ENCODE measurements at regions not wholly inside any gene's neighbourhood (a gene's known extent, or its start where the extent isn't known, plus 50 kb on each side); places are given as distances from the start of the nearest gene placed in this dataset.
"Not testable (repeated sequence)": the region's sequence is repeated elsewhere in the genome, so short reads cannot be mapped to it uniquely, and the experiment has no call there.

DNA sequence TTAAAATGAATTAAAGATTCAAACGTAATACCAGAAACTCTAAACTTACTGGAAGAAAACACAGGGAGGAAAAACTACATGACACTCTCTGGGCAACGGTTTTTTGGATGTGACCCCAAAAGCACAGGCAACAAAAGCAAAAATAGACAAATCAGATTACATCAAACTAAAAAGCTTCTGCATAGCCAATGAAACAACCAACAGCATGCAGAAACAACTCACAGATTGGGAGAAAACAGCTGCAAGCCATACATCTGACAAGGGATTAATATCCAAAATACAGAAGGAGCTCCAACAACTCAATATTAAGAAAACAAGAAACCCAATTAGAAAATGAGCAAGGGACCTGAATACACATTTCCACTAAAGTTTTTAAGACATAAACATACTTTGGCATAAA, 69.2 kb upstream of the ALOX12 start:
- no peaks in the 10 kb centered on the region; the same call in 1 of the 2 replicates for H3K27me3 ChIP-seq (ENCODE audit: control insufficient read depth, insufficient read depth, low read length)
- H3K36me3 ChIP-seq (replicated peaks; ENCODE audit: control insufficient read depth, insufficient read depth, low read length), result no peaks in the 10 kb centered on the region
- H3K4me3 ChIP-seq (ENCODE audit: insufficient read depth, low read depth, low read length), result no peak overlapping the region
- DNase-seq, result no peak

DNA sequence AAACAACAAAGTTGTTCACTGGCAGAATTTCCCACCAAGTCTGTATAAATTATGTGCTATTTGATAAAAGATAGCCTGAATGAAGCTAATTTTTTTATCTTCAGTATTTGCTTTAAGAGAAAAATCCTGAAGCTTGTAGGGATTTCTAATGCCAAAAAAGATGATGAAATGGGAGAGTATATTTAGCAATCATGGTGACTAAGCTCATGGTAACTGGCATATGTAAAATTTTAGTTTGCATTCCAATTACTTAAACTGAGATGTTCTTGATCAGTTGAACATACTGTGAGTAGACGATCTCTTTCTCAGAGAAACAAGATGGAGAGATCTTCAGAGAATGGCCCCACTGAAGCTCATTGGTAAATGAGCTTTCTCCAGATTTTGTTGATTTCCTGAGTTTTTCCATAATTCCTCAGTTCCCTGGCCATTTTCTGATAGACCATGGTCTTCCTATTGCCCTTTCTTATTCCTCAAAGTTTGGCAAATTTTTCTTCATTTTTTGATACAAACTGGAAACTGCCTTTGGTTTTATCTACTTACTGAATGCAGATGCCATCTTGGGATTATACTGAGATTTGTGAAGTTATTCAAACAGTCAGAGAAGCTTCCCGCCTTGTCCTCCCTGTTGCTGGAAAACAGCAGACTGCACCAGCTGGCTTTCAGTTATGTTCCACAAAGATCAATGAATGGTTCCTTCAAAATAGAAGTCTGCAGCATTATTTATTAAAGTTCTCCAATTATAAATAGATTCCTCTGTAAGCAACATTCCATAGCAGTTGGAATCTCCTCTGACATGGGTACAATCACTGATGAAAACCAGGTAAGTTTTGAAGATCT, 68.3 kb upstream of the ALOX12 start:
- DNase-seq, result no peak
- H3K27me3 ChIP-seq (ENCODE audit: control insufficient read depth, insufficient read depth, low read length), result no peaks in the 10 kb centered on the region; the same call in 1 of the 2 replicates
- H3K4me3 ChIP-seq (ENCODE audit: insufficient read depth, low read depth, low read length), result no peak overlapping the region
- H3K36me3 ChIP-seq (replicated peaks; ENCODE audit: control insufficient read depth, insufficient read depth, low read length), result no peaks in the 10 kb centered on the region

DNA sequence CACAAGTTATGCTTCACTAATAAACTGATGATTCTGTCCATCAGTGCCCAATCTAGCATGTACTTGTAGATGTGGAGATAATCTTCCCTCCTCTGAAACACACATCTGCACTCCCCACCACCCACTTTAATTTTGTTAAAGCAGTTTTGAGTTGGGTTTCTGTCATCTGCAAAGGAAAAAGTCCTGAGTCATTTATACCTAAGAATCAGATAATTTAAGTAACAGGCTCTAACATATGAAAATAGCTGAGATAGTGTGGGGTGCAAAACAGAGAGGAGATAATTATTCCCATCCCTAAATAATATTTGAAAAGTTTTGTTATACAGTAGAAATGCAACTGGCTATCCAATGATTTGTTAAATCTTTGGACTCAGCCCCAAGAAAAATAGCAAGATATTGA, 67.7 kb upstream of the ALOX12 start:
- Histone ChIP-seq H3K36me3 (replicated peaks; ENCODE audit: control insufficient read depth, insufficient read depth, low read length) (no peaks in the 10 kb centered on the region), H3K4me3 (ENCODE audit: insufficient read depth, low read depth, low read length) (no peak overlapping the region), H3K27me3 (ENCODE audit: control insufficient read depth, insufficient read depth, low read length) (no peaks in the 10 kb centered on the region; the same call in 1 of the 2 replicates)
- no peak for DNase-seq

DNA sequence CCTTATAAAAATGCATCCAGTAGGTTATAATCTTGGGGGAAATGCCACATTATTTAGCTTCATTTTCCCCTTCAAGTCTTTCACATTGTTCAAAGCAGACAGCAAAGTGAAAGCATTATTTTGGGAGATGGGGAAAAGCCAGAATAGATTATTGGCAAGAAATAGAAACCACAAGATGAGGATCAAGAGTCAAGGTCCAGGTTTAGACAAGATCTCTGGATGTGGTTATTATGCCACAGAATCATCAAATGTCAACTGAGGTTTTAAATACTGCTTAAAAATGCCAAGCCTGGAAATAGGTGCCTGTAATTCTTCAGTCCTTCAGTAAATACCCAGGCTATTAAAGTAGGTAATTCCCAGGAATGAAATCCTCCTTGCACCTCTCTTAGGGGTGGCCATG, 65.1 kb upstream of the ALOX12 start:
- no peak for DNase-seq
- no peaks in the 10 kb centered on the region; the same call in 1 of the 2 replicates for H3K27me3 ChIP-seq (ENCODE audit: control insufficient read depth, insufficient read depth, low read length)

DNA sequence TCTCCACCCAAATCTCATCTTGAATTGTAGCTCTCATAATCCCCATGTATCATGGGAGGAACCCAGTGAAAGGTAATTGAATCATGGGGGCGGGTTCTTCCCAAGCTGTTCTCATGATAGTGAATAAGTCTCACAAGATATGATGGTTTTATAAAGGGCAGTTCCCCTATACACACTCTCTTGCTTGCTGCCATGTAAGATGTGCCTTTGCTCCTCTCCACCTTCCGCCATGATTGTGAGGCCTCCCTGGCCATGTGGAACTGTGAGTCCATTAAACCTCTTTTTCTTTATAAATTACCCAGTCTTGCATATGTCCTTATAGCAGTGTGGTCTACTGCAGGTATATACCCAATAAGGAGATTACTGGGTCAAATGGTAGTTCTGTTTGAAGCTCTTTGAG, 61.3 kb upstream of the ALOX12 start:
- H3K4me3 ChIP-seq (ENCODE audit: insufficient read depth, low read depth, low read length); DNase-seq; H3K27me3 ChIP-seq (ENCODE audit: control insufficient read depth, insufficient read depth, low read length); H3K36me3 ChIP-seq (replicated peaks; ENCODE audit: control insufficient read depth, insufficient read depth, low read length): not testable (repeated sequence)

More for the DNA sequence above, 65.1 kb upstream of the ALOX12 start:
- Histone ChIP-seq H3K36me3 (replicated peaks; ENCODE audit: control insufficient read depth, insufficient read depth, low read length) (no peaks in the 10 kb centered on the region), H3K4me3 (ENCODE audit: insufficient read depth, low read depth, low read length) (no peak overlapping the region)

DNA sequence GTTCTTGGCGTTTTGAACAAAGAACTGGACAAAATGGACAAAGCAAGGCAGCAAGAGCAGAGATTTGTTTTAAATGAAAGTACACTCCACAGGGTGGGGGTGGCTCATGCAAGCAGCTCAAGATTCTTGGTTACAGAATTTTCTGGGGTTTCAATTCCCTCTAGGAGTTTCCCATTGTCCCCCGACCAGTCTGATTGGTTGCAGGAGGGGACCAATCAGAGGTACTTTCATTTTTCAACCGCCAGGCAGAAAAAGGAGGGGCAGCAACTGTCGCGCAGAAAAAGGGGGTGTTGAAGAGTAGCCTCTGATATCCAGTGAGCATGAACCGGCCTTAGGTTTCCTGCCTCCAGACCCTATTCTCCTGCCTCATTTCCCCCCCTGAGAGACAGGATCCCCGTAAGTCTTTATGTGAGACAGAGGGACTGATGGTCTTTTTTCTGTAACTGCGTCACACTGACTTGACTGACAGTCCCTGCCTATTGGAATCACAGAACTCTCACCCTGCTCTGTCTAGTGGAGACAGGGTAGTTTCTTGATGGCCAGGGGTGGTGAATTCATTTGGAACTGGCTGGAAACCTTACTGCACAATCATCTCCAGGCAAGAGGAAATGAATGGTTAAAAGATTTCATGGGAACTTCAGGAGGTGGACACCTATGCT, 59.4 kb upstream of the ALOX12 start:
- DNase-seq, result peak; percentile 34
- no peak overlapping the region for H3K4me3 ChIP-seq (ENCODE audit: insufficient read depth, low read depth, low read length)
- no peaks in the 10 kb centered on the region for H3K36me3 ChIP-seq (replicated peaks; ENCODE audit: control insufficient read depth, insufficient read depth, low read length)

DNA sequence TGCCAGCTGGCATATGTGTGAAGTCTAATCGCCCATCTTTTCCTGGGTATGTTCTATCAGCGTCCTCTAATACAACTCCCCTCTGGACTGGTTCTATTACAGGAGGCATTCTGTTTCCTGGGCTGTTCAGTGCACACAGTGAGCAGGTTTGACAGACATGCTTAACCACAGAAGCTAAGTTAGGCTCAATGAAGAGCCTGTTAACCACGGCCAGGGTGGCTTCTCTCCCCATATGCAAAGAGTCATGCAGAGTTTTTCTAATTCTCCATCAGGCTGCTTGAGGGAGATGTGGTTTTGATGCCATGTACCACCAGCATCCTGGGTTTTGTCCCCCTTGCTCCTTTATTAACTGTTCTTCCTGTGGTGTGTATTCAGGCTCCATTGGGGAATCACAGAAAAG, 57.2 kb upstream of the ALOX12 start:
- H3K4me3 ChIP-seq (ENCODE audit: insufficient read depth, low read depth, low read length), result no peak overlapping the region
- no peak for DNase-seq
- H3K36me3 ChIP-seq (replicated peaks; ENCODE audit: control insufficient read depth, insufficient read depth, low read length), result no peaks in the 10 kb centered on the region
- no peaks in the 10 kb centered on the region for H3K27me3 ChIP-seq (ENCODE audit: control insufficient read depth, insufficient read depth, low read length)

More for the DNA sequence above, 59.4 kb upstream of the ALOX12 start:
- no peaks in the 10 kb centered on the region for H3K27me3 ChIP-seq (ENCODE audit: control insufficient read depth, insufficient read depth, low read length)

DNA sequence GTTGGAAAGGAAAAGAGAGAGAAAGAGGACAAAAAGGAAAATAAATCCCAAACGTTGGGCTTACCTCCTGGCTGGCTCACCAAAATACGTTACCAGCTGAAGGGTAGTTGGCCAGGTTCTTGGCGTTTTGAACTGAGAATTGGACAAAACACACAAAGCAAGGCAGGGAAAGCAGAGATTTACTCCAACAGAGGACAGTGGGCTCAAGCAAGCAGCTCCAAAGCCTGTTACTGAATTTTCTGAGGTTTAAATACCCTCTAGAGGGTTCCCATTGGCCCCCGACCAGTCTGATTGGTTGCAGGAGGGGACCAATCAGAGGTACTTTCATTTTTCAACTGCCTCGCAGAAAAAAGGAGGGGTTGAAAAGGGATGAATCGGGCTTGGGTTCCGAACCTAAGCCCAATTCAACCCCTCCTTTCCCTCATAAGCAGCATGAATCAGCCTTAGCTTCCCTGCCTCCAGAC, 55.6 kb upstream of the ALOX12 start:
- Histone ChIP-seq H3K36me3 (replicated peaks; ENCODE audit: control insufficient read depth, insufficient read depth, low read length) (no peaks in the 10 kb centered on the region), H3K4me3 (ENCODE audit: insufficient read depth, low read depth, low read length) (no peak overlapping the region), H3K27me3 (ENCODE audit: control insufficient read depth, insufficient read depth, low read length) (no peaks in the 10 kb centered on the region)
- no peak for DNase-seq

DNA sequence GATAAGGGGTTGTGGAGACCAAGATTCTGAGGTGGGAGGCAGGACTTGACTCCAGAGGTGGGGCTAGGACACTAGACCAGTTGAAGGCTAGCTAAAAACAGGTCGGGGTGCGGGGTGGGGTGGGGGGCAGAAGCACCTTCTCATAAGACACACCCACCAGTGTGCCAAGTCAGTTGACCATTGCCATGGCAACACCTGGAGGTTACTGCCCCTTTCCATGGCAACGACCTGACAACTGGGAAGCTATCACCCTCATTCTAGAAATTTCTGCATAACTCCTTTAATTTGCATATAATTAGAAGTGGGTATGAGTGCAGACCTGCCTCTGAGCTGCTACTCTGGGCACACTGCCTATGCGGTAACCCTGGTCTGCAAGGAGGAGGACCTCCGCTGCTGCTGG, 53.9 kb upstream of the ALOX12 start:
- no peak for DNase-seq
- Histone ChIP-seq H3K27me3 (ENCODE audit: control insufficient read depth, insufficient read depth, low read length) (no peaks in the 10 kb centered on the region), H3K4me3 (ENCODE audit: insufficient read depth, low read depth, low read length) (no peak overlapping the region), H3K36me3 (replicated peaks; ENCODE audit: control insufficient read depth, insufficient read depth, low read length) (no peaks in the 10 kb centered on the region)

DNA sequence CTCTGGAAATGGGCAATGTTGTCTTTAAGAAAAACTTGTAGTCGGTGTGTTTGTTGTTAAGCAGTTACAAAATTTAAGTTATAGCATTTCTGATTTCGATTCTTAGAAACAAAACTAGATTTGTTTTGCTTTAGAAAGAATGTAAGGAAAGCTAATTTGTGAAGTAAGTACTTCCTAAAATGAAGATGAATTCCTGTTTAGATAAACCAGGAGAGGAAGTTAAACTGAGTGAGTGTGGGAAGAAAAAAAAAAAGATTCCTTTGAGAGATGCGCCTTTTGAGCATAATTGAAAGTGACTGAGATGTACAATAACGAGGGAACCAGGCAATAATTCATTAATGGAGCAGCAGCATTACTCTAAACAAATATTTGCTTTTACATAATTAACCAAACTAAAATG, 52.4 kb upstream of the ALOX12 start:
- Histone ChIP-seq H3K36me3 (replicated peaks; ENCODE audit: control insufficient read depth, insufficient read depth, low read length) (no peaks in the 10 kb centered on the region), H3K27me3 (ENCODE audit: control insufficient read depth, insufficient read depth, low read length) (no peaks in the 10 kb centered on the region), H3K4me3 (ENCODE audit: insufficient read depth, low read depth, low read length) (no peak overlapping the region)
- no peak for DNase-seq
